Activated CD4-positive, alpha-beta T cell treated with anti-CD3 and anti-CD28 coated beads, Interleukin-2, Interleukin-6, amounts not matched to agents 100 ng/mL and 50 ng/mL, durations not matched to agents 16 hours and 8 hours (primary cell): ENCODE measurements at regions not wholly inside any gene's neighbourhood (a gene's known extent, or its start where the extent isn't known, plus 50 kb on each side); places are given as distances from the start of the nearest gene placed in this dataset.

Source experiments
- DNase-seq: peaks from one replicate; pipeline ENCODE4 v3.0.0-alpha.2; 2020

GRCh38 chr9:93875330-93875729 lies 79.8 kb downstream of the BARX1 start:
- DNase-seq = no peak

- no peak for DNase-seq
Observed at GRCh38 chr9:93874242-93874641, 80.9 kb downstream of the BARX1 start.

GRCh38 chr9:93871286-93871685 lies 83.9 kb downstream of the BARX1 start:
- no peak for DNase-seq

GRCh38 chr9:93869863-93870262 lies 85.3 kb downstream of the BARX1 start:
- DNase-seq = no peak

- no peak for DNase-seq
Observed at GRCh38 chr9:93869088-93869487, 86.1 kb downstream of the BARX1 start.

- DNase-seq = no peak
Observed at GRCh38 chr9:93865716-93866115, 89.4 kb downstream of the BARX1 start.

GRCh38 chr9:93865245-93865644 lies 89.9 kb downstream of the BARX1 start:
- DNase-seq = no peak

GRCh38 chr9:93864840-93865239 lies 90.3 kb downstream of the BARX1 start:
- DNase-seq = no peak

GRCh38 chr9:93864032-93864431 lies 91.1 kb downstream of the BARX1 start:
- DNase-seq = no peak

GRCh38 chr9:93862877-93863545 lies 92.1 kb downstream of the BARX1 start:
- no peak for DNase-seq

- no peak for DNase-seq
Observed at GRCh38 chr9:93861736-93862358, 93.3 kb downstream of the BARX1 start.

- no peak for DNase-seq
Observed at GRCh38 chr9:93860694-93861658, 94.2 kb downstream of the BARX1 start.

- DNase-seq = no peak
Observed at GRCh38 chr9:93859431-93860215, 95.5 kb downstream of the BARX1 start.

GRCh38 chr9:93857528-93857927 lies 97.6 kb downstream of the BARX1 start:
- DNase-seq = no peak

- no peak for DNase-seq
Observed at GRCh38 chr9:93852728-93853127, 102.4 kb downstream of the BARX1 start.

- DNase-seq = no peak
Observed at GRCh38 chr9:93846349-93846748, 108.8 kb downstream of the BARX1 start.

- DNase-seq = no peak
Observed at GRCh38 chr9:93843396-93843795, 111.8 kb downstream of the BARX1 start.

- no peak for DNase-seq
Observed at GRCh38 chr9:93830606-93831005, 124.5 kb downstream of the BARX1 start.

- no peak for DNase-seq
Observed at GRCh38 chr9:93830012-93830596, 125.1 kb downstream of the BARX1 start.

GRCh38 chr9:93829271-93830011 lies 125.7 kb downstream of the BARX1 start:
- DNase-seq = no peak

- DNase-seq = no peak
Observed at GRCh38 chr9:93828331-93829097, 126.6 kb downstream of the BARX1 start.
